Activated B cell treated with CpG ODN at 0.5 μM for 24 hours (primary cell): ENCODE measurements at regions not wholly inside any gene's neighbourhood (a gene's known extent, or its start where the extent isn't known, plus 50 kb on each side); places are given as distances from the start of the nearest gene placed in this dataset.

Experiments used
- ATAC-seq: fragments of 200-7000 bp; cut with Tn5 transposase; one replicate; pipeline ENCODE4 v1.10.0; 2021; ENCODE audit warnings: low read depth, mild to moderate bottlenecking, moderate library complexity
- CTCF ChIA-PET: fragments of 350-600 bp; sonication (Branson Sonifier 250); formaldehyde crosslinking; loops from one replicate; lab custom pipeline; 2021; ENCODE audit warnings: antibody characterized with exemption; lab: Charles Lee
- POLR2A ChIA-PET: fragments of 350-600 bp; sonication (Branson Sonifier 250); formaldehyde crosslinking; loops from one replicate; lab custom pipeline; 2021; ENCODE audit warnings: antibody characterized with exemption; lab: Charles Lee
- DNase-seq: peaks from one replicate; pipeline ENCODE4 v3.0.0; 2022
- H3K27ac Mint-ChIP-seq: one replicate; pipeline ENCODE4 v1.8.0; 2020; ENCODE audit warnings: mixed read lengths
- H3K27me3 Mint-ChIP-seq: one replicate; pipeline ENCODE4 v1.8.0; 2021; ENCODE audit warnings: mixed read lengths
- H3K36me3 Mint-ChIP-seq: one replicate; pipeline ENCODE4 v1.8.0; 2021; ENCODE audit warnings: low read depth, mixed read lengths
- H3K4me1 Mint-ChIP-seq: one replicate; pipeline ENCODE4 v1.8.0; 2021; ENCODE audit warnings: mixed read lengths
- H3K4me3 Mint-ChIP-seq: one replicate; pipeline ENCODE4 v1.8.0; 2020; ENCODE audit warnings: mild to moderate bottlenecking, mixed read lengths
- H3K9me3 Mint-ChIP-seq: one replicate; pipeline ENCODE4 v1.8.0; 2020; ENCODE audit warnings: mixed read lengths
- intact Hi-C: fragments of 100-400 bp; cut with micrococcal nuclease; formaldehyde crosslinking; loops from one replicate; pipeline ENCODE4 v1.15.1; 2024
- TF ChIP-seq, protein P1 (sequence below): fragments of 200-600 bp; IDR thresholded peaks from one replicate; pipeline ENCODE4 v1.8.0; 2022; ENCODE audit warnings: antibody characterized with exemption, mild to moderate bottlenecking

DNA sequence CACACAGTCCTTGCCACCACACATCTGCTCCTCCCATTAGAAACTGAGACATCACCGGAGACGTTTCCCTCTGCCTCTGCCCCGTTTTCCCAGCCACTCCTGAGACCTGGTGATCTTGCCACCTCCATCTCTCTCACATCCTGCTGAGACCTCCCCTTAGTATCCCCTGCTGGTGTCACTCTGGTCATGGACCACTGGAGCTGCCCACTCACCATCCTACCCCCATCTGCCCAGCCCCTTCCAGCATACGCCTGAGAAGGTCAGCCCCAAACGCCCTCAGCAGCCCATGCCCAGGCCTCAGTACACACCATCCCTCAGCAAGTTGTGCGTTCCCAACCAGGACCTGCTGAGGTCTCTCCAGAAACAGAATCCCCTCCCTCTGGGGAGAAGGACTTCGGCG lies 64.3 kb downstream of the SHANK2 start:
- TF ChIP-seq, protein P1, sequence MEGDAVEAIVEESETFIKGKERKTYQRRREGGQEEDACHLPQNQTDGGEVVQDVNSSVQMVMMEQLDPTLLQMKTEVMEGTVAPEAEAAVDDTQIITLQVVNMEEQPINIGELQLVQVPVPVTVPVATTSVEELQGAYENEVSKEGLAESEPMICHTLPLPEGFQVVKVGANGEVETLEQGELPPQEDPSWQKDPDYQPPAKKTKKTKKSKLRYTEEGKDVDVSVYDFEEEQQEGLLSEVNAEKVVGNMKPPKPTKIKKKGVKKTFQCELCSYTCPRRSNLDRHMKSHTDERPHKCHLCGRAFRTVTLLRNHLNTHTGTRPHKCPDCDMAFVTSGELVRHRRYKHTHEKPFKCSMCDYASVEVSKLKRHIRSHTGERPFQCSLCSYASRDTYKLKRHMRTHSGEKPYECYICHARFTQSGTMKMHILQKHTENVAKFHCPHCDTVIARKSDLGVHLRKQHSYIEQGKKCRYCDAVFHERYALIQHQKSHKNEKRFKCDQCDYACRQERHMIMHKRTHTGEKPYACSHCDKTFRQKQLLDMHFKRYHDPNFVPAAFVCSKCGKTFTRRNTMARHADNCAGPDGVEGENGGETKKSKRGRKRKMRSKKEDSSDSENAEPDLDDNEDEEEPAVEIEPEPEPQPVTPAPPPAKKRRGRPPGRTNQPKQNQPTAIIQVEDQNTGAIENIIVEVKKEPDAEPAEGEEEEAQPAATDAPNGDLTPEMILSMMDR = no peak

DNA sequence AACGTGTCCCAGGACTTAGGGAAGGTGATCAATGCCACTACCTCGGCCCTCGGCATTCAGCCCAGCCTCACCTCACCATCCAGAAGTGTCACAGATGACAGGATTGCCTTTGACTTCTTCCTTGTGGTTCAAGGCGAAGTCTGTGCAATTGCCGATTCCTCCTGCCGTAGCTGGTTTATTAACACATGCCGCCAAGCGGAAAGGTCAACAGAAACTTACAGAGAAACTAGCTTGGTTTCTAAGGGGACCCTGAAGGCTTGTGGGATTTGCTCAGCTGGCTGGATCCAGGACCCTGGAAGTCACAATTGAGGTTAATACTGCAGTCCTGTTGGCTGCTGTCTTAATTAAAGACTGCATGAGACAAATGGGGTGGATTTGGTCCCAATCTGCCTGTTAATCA lies 65.6 kb downstream of the SHANK2 start:
- no peak overlapping the region for H3K4me3 Mint-ChIP-seq
- no peak for ATAC-seq

More for the DNA sequence above, 64.3 kb downstream of the SHANK2 start:
- no peaks in the 10 kb centered on the region for H3K9me3 Mint-ChIP-seq
- DNase-seq (no peak), ATAC-seq (no peak)
- intact Hi-C loops = no loop called here
- no peak overlapping the region for H3K27ac Mint-ChIP-seq
- peaks cover 2% of the 10 kb centered on the region for H3K27me3 Mint-ChIP-seq
- H3K36me3 Mint-ChIP-seq = no peaks in the 10 kb centered on the region
- ChIA-PET POLR2A (no interaction called here), CTCF (no interaction called here)
- no peaks in the 10 kb centered on the region for H3K4me1 Mint-ChIP-seq
- no peak overlapping the region for H3K4me3 Mint-ChIP-seq

DNA sequence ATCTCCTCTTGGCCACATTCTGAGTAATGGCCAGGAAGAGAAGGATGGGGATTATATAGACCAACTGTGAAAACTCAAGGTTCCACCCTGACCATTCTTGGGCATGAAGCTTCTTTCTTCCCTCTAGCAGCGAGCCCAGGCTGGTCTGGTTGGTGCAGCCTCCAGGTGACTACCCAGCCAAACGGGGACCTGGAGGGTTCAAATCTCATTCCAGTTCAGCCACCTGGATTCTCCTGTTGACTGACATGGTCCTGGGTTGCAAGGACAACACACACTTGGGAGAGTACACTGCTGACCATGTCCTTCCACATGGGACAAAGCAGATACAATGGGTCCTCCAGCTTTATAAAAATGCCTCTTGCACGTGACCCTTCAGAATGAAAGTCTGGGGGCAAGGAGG lies 67.0 kb downstream of the SHANK2 start:
- H3K4me1 Mint-ChIP-seq = no peaks in the 10 kb centered on the region
- ChIA-PET CTCF (no interaction called here), POLR2A (no interaction called here)
- H3K27me3 Mint-ChIP-seq = no peaks in the 10 kb centered on the region
- ATAC-seq (no peak), DNase-seq (no peak)
- intact Hi-C loops = no loop called here
- TF ChIP-seq, protein P1 = no peak
- H3K9me3 Mint-ChIP-seq = no peaks in the 10 kb centered on the region
- no peaks in the 10 kb centered on the region for H3K36me3 Mint-ChIP-seq
- no peak overlapping the region for H3K27ac Mint-ChIP-seq
- no peak overlapping the region for H3K4me3 Mint-ChIP-seq

More for the DNA sequence above, 65.6 kb downstream of the SHANK2 start:
- TF ChIP-seq, protein P1 = no peak
- Mint-ChIP-seq H3K27me3 (no peaks in the 10 kb centered on the region), H3K27ac (no peak overlapping the region), H3K36me3 (no peaks in the 10 kb centered on the region), H3K4me1 (no peaks in the 10 kb centered on the region), H3K9me3 (no peaks in the 10 kb centered on the region)
- POLR2A ChIA-PET = no interaction called here
- intact Hi-C loops = no loop called here
- no peak for DNase-seq
- CTCF ChIA-PET = no interaction called here

DNA sequence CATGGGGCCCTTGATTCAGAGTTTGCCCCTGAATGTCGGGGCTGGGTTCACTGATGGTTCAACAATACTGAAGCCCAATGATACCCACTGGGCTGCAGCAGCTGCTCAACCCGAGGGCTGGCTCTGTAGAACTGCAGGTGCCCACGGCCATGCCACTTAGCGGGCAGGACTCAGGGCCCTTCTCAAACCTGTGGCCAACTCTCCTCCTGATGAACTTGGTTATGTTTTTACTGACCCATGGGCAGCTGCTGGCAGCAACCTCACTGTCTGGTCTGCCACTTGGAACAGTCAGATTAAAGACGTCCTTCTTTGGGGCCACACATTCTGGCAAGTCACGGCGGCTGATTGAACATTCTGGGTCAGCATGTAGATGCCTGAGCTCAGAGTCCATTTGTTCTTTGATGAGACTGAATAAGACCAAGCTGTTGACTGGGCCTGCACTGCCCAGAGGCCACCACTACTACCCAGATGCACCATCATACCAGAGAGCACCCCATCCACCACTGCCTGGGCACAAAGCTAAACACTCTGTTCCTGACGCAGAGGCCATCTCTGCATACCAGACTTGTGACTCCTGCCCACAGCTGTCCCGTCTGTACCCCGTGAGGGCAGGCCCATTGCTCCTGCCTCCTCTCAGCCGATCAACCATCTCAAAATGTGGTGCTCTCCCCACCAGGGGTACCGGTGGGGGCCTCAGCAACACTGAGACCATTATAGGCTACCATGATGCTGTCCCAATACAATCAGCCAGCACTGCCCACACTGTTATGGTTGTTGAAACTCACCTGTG lies 67.8 kb downstream of the SHANK2 start:
- no peak for ATAC-seq
- no peaks in the 10 kb centered on the region for H3K36me3 Mint-ChIP-seq
- H3K4me3 Mint-ChIP-seq = no peak overlapping the region
- no peak for DNase-seq
- H3K27ac Mint-ChIP-seq = no peak overlapping the region
- CTCF ChIA-PET = no interaction called here
- H3K9me3 Mint-ChIP-seq = no peaks in the 10 kb centered on the region
- TF ChIP-seq, protein P1 = no peak
- H3K27me3 Mint-ChIP-seq = no peaks in the 10 kb centered on the region
- no peaks in the 10 kb centered on the region for H3K4me1 Mint-ChIP-seq
- POLR2A ChIA-PET = no interaction called here
- intact Hi-C loops = no loop called here

DNA sequence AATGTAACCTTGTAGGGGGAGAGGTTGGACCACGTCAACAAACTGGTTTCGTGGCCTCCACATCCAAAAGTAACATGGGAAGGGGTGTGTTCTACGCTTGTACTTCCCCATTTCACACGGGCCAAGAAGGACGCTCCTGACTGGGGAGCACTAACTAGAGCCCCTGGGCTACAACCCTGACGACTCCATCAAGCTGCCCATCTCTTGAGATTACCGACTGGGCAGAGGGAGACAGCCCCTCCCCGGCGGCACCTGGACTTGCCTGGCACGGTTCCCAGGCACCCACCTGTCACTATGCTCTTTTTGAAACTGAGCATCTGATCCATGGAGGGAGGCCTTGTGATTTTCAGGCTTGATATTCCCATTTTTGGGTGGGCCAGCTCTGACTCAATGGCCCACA lies 68.5 kb downstream of the SHANK2 start:
- no peaks in the 10 kb centered on the region for H3K36me3 Mint-ChIP-seq
- peaks cover 6% of the 10 kb centered on the region for H3K27me3 Mint-ChIP-seq
- no peaks in the 10 kb centered on the region for H3K4me1 Mint-ChIP-seq
- POLR2A ChIA-PET = no interaction called here
- H3K9me3 Mint-ChIP-seq = no peaks in the 10 kb centered on the region
- DNase-seq = no peak
- CTCF ChIA-PET = no interaction called here
- H3K4me3 Mint-ChIP-seq = no peak overlapping the region
- no peak overlapping the region for H3K27ac Mint-ChIP-seq
- intact Hi-C loops = no loop called here
- TF ChIP-seq, protein P1 = no peak
- no peak for ATAC-seq
